ENCODE measurements at regions not wholly inside any gene's neighbourhood (a gene's known extent, or its start where the extent isn't known, plus 50 kb on each side); places are given as distances from the start of the nearest gene placed in this dataset.

GRCh38 chr18:42442656-42443055 lies 487.6 kb downstream of the PIK3C3 start:
- TF ChIP-seq EZH2phosphoT487 (IDR thresholded peaks at IDR 0.05; ENCODE audit: insufficient read depth, low read depth) (no peak), EZH2 (IDR thresholded peaks at IDR 0.05; ENCODE audit: insufficient read depth, poor library complexity, severe bottlenecking) (no peak)
